GF-D8 (cell line): ENCODE measurements at regions not wholly inside any gene's neighbourhood (a gene's known extent, or its start where the extent isn't known, plus 50 kb on each side); places are given as distances from the start of the nearest gene placed in this dataset.

ENCODE experiments used
- DNase-seq: peaks from one replicate; lab custom pipeline; 2025; lab: John Stamatoyannopoulos, UW

- no peak for DNase-seq
These were observed 117.4 kb downstream of the AXIN2 start for GRCh38 chr17:65444049-65444448.

- no peak for DNase-seq
These were observed 118.8 kb downstream of the AXIN2 start for GRCh38 chr17:65442691-65443090.

- DNase-seq, result no peak
These were observed 119.2 kb downstream of the AXIN2 start for GRCh38 chr17:65442250-65442649.

DNA sequence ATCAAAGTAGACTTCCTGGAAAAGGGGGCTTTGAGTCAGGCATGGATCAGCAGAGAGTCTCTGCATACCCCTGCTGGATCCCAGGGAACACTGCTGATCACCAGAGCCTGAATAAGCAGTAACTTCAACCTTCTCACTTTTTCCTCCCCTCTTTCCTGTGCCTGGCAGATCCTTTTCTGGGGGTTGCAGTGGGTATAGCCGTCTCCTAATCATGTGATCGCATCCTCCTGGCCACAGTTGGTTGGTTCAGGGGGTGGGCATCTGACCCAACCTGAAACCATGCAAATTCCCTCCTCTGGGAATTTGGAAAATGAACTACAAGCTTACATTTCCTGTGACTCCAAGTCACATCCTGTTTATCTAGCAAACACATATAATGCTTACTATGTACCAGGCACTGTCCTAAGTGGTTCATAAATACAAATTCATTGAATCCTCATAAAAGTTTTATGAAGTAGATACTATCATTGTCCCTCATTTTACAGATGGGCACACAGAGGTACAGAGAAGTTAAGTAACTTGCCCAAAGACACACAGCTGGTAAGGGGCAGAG, 120.3 kb downstream of the AXIN2 start:
- DNase-seq, result no peak

DNA sequence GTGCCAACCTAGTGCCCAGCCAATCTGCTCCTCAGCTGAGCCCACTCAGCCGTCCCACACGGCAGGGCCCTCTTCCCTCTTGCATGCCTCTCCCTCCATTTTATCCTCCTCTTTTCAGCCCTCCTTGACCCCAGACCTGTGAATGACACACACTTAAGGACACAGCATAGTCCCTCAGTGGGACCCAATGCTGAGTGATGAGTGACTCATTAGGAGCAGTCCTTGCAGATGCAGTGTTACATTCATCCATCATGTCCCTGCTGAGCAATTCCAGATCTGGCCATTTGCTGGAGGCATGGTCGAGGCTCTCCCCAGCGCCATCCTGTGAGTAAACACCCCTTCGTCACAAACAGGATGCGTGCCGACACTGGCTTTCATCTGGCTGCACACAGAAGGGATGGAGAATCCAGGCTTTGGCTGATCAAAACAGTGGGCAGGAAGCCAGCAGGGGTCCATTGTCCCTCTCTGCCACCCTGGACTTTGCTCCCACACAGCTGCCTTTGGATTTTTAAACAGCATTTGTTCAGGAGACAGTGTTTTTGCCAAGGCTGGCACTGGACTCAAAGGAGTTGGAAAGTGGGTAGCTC, 122.6 kb downstream of the AXIN2 start:
- DNase-seq, result no peak

GRCh38 chr17:65438173-65438572, 123.3 kb downstream of the AXIN2 start:
- DNase-seq, result no peak

DNA sequence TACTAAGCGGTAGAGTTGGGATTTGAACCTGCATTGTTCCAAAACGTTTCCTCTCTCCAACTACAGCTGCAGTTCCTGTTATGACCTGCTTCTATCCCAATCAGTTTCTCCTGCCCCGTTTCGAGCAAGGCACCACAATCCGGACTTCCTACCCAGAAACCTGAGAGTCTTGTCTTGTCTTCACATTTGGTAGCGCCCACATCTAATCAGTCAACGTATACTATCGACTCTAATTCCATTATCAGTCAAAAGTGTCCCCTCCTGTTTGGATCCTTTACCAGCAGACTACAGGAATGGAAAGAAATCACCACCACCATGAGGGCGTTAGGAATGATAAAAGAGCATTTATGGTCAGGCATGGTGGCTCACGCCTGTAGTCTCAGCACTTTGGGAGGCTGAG, 124.6 kb downstream of the AXIN2 start:
- no peak for DNase-seq

- no peak for DNase-seq
These were observed 126.6 kb downstream of the AXIN2 start for GRCh38 chr17:65434878-65435277.

DNA sequence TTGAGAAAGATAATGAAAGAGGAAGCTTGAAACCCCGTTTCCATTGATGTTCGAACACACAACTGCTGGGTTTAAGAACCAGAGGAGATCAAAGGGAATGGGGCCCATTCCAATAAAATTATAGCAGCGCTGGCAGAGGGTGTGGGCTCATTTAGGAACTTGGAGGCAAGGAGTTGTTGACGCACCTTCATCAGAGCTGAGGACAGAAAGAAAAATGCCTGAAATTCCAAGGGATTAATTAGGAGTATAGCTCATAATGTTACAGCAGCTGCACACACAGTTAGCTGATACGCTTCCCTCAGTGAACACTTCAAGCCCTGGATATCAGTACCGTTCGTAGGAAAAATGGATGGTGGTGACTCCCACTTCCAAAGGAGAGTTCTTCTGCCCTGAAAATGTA, 127.2 kb downstream of the AXIN2 start:
- DNase-seq, result no peak

DNA sequence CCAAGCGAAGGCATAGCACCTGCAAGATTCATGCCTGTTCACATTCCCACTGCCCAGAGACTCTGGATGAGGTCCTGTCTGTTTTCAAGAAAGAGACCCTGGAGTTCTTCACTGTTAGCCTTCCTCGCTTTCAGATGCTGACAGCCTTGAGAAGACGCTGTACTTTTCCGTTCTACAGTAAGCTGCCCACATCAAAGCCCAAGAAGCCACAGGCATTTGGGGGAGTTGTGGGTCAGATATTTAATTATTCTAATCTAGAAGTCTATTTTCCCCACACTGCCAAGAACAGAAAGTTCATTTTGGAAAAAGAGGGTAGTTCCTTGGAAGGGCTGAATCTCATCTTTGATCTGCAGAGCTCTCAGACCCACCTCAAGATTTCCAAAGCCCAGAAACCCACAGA, 127.9 kb downstream of the AXIN2 start:
- no peak for DNase-seq

DNA sequence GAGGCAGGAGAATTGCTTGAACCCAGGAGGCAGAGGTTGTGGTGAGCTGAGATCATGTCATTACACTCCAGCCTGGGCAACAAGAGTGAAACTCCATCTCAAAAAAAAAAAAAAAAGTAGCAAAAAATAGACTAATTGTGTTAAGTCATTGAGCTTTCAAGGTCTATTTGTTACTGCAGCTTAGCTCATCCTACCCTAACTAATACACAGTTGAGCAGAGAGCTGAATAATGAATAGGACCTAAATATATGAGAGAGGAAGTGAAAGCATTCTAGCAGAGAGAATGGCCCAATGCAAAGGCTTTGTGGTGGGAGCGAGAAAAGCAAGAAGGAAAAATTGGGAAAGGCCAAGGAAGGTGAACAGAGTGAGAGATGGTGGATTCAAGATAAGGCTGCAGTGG, 128.3 kb downstream of the AXIN2 start:
- no peak for DNase-seq

DNA sequence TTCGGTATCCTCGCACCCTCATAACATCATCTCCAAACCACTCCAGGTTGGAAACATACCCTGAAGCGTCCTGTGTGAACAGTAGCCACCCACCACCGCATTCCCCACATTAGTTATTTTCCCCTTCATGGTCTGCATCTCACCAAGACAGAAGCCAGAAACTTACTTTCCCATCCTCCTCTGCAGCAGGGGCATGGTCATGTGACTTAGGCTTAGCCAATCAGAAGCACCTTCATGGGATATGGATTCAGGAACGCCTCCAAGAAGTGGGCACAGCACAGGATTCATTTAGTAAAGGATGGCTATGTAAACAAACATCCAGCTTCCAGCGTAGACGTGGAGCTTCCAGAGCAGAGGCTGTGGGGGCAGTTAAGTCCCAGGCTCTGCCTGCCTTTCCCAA, 130.3 kb downstream of the AXIN2 start:
- DNase-seq, result no peak

- no peak for DNase-seq
These were observed 131.1 kb downstream of the AXIN2 start for GRCh38 chr17:65430209-65430833.

DNA sequence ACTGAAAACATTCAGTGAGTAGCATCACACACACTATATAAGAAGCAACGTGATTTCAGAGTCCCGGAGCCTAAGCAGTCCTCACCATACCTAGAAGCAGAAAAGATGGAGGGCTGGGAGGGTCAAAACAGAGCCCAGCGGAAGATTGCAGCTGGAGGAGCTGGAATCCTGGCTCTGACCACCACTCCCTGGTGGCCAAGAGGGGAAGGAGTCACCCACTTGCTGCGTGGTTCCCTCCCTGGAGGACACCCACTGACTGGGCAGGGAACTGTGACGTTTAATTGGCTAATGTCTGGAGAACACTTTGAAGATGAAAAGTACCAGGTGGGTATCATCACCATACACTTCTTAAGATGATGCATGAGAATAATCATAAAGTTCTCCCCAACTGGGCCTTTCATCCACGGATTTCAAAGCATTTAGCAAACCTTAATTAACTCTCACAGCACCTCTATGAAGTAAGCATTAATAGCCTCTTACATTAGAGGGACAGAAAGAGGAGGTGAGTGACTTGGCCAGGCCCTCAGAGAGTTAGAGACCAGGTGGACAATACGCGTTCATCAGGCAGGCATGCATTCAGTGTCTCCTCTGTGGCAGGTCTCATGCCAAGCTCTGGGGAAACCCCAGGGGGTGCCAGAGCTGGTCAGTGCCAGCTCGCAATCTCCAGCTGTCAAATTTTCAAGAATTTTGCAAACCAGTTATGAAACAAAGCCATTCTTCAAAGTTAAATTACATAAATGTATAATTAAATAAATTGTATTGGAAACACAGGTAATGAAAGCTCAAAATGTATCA, 137.9 kb downstream of the AXIN2 start:
- no peak for DNase-seq

- no peak for DNase-seq
These were observed 142.8 kb downstream of the AXIN2 start for GRCh38 chr17:65418622-65419021.

DNA sequence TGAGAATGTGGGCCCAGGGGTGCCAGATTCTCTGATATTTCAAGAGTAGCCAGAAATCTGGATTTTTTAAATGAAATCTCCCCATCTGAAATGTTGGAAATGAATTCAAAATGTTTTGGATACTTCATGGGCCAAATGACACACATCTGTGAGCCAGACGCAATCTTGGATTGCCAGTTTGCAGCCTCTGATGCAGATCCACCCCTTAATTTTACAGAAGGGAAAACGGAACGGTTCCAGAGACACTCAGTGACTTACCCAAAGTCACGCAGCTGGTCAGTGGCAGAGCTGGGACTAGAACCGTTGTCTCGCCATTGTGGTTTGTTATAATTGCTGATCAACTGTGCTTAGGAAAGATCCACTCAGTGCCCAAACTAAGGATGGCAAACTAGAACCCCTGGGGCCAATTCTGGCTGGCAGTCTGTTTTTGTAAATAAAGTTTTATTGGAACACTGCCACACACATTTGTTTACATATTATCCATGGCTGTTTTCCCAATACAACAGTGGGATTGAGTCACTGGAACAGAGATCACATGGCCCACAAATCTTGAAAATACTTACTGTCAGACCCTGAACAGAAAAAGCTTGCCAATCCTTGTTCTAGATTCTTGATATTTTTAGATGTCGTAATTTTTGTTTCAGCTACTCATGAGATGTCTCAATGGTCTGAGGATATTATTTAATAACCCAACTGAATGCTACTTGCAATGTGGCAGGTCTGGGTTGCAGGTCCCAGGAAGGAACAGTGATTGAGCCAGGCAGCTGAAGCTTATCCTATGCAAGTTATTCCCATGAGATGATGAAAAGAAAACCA, 143.8 kb downstream of the AXIN2 start:
- no peak for DNase-seq

GRCh38 chr17:65415991-65416390, 145.5 kb downstream of the AXIN2 start:
- no peak for DNase-seq

DNA sequence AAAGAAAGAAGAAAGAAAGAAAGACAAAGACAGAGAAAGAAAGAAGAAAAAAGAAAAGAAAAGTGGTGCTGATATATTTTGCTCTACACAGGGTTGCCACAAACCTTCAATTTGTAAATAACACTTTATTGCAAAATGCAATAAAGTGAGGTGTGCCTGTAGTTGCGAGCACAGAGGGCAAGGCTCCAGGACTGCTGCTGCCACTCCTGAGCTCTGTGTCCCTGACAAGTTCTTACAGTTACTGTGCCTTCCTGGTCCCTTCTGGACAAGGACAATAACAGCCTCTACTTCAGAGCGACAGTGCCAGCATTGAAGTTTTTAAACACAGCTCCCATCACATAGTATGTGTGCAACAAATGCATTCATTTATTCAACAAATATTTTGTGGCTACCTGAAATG, 148.1 kb downstream of the AXIN2 start:
- no peak for DNase-seq

GRCh38 chr17:65409381-65409780, 152.1 kb downstream of the AXIN2 start:
- DNase-seq, result no peak

- no peak for DNase-seq
These were observed 153.4 kb downstream of the AXIN2 start for GRCh38 chr17:65408050-65408449.

GRCh38 chr17:65407017-65407416, 154.4 kb downstream of the AXIN2 start:
- DNase-seq, result no peak

GRCh38 chr17:65406552-65406951, 154.9 kb downstream of the AXIN2 start:
- DNase-seq, result no peak
